Activated T-cell treated with anti-CD3 and anti-CD28 coated beads, Interleukin-2, amount 50 U/mL, for 1 hour (primary cell): ENCODE measurements at regions not wholly inside any gene's neighbourhood (a gene's known extent, or its start where the extent isn't known, plus 50 kb on each side); places are given as distances from the start of the nearest gene placed in this dataset.

Source experiments
- DNase-seq: peaks from one replicate; pipeline ENCODE4 v3.0.0-alpha.2; 2020

DNA sequence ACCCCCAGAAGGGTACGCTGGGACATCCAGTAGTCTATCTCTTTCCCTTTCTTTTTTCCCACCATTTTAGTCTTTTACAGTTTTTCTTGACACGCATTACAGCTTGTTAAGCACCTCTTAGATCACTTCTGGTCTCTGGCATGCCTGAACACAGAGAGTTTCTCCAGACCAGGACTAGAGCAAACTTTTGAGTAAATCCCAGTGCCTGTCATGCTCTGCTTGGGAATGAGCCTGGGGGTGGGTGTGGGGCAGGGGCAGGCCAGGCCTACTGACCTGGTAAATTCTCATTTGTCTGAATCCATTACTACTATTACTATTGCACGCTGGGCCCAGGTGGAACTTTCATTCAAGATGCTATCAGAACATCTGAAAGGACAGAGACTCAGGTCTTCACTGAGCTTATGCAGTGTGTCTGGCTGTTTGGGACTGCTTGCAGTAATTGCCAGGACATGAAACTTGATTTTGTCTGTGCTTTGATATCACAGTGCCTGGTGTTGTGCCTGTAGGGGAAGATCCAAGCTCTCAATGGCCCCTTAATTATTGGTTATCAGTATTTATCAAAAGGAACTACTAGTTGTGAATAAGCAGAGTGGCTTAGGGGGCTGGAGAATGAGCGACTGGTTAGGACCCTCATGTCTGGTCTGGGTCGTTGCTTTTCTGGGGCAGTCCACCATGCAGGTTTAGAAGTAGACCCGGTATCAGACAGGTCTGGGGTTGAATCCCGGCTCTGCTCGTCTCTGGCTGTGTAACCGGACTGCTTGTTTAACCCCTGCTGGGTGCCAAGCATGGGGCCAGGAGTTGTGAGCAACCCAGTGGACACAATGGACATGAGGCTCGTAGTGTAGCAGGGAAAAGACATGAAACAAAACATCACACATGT, 196.1 kb upstream of the TLE3 start:
- no peak for DNase-seq

DNA sequence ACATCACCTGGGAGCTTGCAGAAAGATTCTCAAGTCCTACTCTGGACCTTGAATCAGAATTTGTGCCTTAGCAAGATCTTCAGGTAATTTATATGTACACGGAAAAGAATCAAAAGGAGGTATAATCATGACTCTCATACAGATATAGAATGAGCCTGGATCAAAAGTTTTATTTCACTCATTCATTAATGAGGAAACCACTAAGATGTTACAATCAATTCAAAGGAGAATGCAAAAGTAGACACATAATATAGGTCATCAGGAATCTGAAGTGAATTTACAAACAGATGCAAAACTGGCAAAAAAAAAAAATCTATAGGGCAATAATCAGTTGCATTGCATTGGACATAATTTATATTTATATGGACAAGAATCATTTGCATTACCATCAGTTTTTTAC, 195.4 kb upstream of the TLE3 start:
- DNase-seq, result no peak

DNA sequence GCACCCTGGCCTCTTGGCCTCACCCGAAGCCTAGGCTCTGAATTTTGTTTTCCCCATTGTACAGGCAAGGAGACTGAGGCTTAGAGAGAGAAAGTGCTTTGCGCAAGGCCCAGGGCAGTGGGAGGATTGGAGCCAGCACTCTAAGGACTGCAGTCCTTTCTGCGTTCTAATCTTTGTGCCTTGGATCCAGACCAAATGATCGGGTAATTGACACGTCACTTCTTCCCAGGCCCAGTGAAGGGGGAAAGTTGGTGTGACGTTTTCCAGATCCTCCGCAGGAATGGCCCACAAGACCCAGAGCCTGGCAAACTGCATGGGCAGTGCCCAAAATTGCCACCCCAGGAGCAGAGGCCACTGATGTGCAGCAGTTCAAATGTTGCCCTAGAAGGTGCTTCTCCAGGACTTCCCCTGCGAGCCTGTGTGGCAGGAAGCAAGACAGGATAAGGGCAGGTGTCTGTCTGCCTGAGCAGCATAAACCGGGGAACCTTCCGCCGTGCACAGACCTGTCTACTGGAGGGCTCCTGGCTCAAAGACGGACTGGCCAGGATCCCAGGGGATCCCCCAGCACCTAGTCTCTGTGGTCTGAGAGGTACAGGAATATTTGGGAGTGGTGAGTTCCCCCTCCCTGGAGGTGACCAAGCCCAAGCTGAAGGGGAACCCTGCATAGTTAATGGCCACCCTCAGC, 194.5 kb upstream of the TLE3 start:
- no peak for DNase-seq

DNA sequence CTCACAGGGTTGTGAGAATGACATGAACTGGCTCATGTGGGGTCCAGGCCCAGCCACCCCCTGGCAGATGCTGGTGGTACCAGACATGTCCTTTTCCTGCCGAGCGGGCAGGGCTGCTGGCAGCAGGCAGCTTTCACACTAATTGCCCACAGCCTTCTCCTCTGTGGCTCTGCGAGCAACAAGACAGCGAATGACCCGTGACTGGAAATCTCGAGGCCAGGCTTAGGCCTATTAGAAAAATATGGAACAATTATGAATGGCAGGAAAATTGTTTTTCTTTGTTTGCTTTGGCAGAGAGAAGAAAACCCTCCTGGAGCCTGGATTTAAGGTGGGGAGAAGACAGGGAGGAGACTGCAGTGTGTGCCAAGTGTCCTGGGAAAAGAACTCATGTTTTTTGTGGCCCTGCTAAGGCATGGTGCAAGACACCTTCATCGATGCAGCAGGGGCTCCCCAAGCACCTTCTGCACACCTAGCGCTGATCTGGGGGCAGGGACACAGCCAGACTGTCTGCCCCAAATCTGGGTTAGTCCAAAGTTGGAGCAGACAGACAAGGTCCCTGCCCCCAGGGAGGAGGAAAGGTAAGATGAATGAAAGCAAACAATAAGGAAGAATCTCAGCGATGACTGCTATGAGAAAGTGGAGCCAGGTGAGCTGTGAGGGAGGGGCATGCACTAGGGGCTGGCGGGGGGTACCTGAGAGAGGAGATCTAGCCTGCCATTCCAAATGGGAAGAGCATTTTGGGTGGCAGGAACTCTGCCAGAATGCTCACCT, 193.8 kb upstream of the TLE3 start:
- DNase-seq, result no peak

DNA sequence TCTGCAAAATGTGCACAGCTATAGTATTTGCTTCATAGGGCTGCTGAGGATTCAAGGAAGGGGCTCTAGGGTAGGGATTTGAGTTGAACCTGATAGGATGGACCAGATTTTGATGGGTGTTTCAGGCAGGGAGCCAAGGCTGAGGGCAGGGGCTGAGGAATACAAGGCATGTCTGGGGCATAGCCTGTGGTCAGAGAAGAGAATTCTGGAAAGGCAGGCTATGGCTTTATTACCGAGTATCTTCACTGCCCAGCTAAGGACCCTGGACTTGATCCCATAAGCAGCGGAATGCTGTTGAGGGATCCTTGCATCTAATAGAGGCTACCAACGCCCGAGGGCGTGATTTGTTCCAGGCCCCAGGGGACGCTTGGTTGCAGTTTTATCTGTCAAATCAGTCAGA, 193.0 kb upstream of the TLE3 start:
- no peak for DNase-seq

DNA sequence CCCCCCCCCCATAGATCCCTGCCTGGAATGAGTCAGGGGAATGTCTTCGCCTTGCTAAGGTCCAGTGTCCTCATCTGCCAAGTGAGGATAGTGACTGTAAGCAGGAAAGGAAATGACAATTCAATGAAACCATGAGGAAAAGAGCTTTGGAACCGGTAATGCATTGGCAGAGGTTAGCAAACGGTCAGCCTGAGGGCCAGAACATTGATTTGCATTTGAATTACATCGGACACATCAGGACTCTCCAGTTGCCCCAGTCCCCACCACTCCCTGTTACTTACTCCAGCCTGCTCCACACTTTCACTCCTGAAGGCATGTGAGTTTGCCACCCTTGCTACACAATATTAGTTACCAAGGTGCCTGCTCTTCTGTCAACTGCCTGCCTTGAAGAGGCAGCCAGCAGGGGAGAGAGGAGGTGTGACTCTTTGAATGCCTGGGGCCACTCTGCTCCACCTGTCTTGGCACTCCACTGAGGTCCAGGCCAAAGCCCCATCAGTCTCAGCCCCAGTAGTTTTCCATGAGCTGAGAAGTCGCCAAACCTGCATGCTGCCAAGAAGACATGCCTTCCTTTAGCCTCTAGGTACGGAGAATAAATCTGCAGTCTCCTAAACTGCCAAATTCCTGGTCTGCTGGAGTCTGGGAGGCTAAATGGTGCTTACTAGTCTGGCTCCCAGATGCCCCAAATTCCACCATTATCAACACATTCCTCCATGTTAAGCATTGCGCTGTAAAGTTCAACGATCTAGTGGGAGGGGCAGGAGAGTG, 191.7 kb upstream of the TLE3 start:
- DNase-seq, result no peak

DNA sequence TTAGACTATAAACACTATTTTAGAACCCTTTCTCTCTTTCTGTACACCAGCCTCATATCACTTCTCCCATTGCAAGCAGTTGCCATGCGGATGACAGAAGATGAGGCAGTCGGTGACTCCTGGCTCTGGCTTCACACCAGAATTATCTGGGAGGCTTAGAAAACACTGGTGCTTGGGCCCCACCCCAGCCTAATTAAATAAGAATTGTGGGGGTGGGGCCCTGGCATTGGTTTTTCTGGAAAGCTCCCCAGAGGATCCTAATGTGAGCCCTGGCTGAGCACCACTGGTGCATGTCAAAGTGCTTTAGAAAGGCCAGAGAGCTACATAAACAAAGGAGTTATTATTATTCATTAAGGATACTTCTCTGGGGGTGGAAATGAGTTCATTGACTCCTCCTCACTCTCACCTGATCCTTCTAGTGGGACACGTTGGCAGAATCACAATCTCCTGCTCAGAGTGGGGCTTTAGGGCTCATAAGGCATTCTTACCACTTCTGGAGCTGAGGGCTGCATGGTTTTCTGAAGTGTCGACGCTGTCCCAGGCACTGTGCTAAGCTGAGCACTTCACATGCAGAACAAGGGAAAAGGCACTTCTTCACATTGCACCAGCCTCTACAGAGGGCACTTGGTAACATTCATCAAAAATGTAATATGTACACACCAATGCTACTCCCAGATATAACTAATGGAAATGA, 188.5 kb upstream of the TLE3 start:
- no peak for DNase-seq

DNA sequence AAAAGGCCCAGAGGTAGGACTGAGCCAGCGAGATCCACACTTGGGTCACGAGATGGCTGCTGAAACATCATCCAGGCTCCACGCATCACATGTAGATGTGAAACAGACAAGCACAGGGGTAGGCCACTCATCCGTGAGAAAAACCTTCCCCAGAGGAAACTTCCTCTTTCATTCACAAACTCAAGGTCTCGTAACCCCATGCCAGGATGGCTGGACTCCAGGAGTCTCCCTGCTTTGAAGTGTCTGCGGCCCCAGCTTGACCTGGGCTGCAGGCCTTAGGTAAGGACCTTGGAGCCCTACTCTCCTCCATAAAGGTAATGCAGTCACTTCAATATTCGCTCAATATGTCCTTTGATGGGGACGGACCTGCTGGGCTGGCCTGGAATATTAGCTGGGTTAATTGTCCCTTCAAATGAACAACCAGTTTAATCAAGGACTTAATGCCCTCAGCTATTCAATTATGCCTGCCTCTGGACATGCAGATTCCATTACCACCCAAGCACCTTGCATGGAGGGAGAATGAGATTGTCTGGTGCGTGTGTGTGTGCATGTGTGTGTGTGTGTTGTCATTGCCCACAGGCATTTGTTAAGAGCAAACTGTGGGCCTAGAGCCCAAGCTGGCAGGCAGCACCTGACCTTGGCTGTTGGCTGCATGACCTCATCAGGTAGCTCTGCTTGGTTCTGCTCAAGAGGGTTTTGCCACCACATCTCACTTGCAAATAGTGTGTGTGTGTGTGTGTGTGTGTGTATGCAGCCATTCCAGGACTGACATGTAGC, 186.9 kb upstream of the TLE3 start:
- no peak for DNase-seq

DNA sequence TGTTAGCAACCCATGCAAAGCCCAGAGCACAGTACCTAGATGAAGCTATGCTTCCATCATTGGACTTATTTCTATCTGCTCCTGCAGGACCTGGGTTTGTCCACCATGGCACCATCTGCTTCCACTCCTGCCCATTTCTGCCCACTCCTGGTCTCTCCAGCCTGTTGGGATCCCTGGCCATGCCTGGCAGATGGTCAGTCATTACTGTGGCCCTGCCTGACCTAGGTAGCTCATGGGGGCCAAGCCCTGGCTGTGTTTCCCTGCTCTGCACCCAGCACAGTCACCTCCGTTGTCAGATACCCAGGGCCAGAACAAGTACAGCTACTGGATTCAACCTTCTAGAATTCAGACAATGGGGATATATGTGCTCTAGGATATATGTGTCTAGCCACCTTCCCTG, 185.8 kb upstream of the TLE3 start:
- DNase-seq, result no peak

DNA sequence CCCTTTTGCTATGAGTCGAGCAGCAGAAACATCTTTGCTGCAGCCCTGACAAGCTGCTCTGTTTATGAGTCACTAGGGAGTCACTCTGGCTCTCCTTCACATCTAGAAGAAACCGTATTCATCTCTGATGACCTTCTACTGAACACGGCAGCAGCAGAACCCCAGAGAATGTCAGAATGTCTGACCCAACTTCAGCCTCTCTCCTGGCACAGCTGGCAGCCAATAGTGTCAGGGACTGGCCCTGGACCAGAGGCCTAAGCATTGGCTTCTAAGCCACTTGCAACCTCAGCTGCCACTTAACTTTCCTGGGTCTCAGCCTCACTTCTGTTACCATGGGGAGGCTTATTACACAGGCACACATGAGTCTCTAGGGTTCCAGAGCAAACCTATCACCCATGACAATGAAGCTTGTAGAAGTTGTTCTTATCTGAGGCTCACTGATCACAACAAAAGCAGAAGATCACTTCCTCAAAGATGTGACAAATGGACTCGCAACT, 184.1 kb upstream of the TLE3 start:
- DNase-seq, result no peak

DNA sequence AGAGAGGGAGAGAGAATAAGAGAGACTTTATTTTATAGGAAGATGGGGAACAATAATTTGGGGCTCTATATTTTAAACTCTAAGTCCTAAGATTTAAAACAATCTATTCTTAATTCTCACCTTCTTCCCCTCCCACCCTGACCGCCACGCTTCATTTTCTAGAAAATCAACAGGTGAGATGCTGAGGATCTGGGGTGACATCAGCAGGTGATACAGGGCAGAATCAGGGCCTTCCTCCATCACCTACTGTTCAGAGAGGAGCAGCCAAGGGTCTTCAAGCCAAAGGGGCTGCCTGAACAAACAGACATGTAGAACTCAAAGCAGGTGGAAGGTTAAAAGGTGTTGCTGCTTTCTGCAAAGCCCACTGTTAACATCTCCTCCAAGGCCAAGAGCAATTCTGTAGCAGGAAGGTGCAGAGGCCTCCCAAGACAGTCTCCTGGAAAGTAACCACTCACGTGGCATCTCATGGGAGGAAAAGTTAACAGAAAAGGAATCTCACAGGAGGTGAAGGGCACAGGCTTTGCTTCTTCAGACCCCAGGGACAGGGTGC, 183.6 kb upstream of the TLE3 start:
- DNase-seq, result no peak

DNA sequence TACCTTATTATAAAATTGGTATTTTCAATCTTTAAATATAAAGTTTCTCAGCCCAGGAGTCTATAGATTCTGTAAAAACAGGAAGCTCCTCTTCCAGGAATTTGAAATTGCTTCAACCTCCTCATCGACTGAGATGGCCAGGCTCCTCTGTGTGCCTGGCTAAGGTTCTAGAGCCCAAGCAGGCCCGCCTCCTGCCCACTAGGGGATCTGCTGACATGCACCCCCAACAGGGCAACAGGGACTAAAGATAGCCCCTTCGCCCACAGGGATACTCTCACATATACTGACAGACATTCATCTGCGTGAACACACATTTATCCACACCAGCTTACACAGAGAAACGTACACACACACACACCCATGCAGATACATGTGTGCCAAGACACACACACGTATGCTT, 183.1 kb upstream of the TLE3 start:
- DNase-seq, result no peak

DNA sequence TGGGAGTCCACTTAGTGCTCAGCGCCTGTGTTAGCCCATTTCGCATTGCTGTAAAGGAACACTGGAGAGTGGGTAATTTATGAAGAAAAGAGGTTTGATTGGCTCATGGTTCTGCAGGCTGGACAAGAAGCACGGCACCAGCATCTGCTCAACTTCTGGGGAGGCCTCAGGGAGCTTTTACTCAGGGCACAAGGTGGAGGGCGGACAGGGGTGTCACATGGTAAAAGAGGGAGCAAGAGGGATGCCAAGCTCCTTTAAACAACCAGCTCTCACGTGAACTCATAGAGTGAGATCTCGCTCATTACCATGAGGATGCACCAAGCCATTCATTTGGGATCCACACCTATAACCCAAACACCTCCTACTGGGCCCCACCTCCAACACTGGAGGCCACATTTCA, 181.4 kb upstream of the TLE3 start:
- DNase-seq, result no peak

DNA sequence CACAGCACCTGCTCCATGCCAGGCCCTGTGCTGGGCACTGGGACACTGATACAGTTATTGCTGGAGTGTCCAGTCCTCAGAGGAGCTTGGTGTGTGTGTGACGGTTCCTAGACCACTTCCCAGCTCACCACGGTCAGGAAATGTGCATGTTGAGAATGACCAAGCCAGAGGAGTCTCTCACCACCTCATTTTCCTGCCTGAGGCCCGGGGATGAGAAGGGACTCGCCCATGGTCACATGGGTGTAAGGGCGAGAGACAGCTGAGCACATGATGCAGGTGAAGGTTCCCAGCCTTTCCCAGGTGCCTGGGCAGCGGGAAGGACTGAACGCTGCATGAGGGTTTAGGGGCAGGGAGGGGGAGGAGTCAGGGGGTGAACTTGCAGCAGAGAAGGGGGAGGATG, 180.9 kb upstream of the TLE3 start:
- DNase-seq, result no peak

DNA sequence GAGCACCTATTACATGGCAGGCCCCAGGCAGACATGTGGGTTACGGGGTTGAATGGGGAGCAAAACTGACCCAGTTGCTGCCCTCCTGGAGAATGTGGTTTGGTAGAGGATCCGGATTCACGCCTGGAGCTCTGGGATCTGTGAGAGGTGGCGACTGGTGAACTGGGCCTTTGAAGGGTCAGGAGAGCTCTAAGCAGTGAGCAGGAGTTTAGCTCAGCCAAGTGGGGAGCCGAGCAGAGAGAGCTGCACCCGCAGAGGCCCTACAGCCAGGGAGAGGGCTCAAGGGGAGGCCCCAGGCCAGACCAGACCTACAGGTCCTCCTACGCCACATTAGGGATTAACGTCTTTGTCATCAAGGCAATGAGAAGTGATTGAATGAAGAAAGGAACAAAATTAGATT, 179.8 kb upstream of the TLE3 start:
- no peak for DNase-seq

DNA sequence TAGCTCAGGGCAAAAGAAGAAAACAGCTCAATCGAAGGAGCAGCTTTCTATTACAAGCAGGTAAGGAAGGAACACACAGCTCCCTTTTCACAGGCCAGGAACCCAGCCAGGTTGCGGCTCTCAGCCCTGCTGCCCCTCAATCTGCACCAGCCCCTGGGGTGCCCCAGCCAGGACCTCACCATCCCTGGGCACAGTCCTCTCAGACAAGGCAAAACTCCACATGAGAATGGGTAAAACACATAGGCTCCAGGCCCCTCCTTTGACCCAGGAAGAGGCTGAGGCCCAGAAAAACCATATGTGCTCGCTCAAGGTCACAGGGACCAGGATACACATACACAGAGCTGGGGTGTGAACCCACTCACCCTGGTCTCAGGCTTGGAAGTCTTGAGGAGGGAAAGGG, 178.7 kb upstream of the TLE3 start:
- no peak for DNase-seq

DNA sequence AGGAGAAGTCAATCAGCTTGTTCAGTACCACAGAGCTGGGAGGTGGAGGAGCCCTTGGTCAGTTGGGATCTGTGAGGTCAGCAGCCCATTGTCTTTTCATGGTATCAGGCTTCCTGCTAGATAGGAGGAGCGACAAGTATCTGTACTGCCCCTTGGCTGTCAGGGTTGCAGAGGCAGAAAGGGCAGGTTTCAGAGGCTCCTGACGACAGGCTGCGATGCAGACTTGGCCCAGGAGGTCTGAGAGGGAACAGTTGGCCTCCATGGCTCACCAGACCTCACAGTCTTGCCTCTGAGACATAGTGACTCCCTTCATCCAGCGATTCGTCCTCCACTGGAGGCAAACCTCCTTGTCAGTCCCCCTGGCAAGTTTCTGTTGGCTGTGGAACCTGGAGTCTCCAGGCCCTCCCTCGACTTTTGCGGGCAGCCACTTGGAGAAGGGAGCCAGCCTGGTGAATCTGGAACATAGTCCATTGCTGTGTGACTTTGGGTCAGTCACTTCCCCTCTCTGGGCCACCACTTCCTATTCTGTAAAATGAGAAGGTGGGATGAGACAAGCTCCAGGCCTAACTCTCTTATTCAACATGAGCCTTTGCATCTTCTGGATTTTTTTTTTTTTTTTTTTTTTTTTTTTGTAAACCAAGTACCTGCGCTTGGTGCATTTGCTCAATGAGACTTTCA, 177.9 kb upstream of the TLE3 start:
- no peak for DNase-seq

DNA sequence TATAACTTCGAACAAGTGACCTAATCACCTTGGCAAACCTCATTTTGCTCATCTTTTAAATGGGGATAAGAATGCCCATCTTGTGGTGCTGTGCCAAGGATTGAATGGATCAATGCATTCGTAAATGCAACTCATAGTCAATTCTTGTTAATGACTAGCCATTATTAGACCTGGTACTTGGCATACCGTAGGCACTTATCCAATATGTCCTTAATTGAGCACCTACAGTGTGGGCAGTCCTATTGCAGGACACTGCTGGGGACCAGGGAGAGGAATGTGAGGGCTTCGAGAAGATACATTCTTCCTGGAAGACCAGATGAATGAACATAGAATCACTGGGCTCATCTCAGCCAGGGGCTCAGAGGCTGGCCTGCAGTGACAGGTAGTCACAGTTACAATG, 177.2 kb upstream of the TLE3 start:
- DNase-seq, result no peak

DNA sequence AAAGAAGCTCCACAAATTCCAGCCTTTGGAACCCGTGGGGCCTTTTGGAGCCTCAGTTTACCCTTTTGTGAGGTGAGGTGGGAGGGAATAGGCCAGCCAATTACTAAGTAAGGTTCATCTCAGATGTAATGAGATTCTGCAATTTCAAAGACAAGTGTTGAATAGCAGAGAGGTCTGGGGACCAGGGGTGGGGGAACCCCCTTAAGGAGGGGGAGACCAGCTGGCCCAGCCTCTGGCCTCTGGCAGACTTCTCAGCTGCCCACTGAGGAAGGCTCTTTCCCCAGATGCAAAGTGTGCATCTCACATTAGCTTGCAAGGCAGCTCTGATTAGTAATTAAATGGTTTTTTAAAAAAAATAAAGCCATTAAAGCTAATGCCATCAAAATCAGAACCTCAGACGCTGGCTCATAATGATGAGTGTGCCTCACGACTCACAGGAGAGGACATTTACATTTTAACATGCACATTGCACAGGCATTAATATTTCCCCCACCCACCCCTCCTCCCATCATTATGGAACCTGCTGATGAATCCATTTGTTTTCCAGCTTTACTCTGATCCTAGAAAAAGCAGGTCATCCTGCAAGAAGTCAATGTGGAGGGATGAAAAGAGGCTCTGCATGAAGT, 176.7 kb upstream of the TLE3 start:
- no peak for DNase-seq

DNA sequence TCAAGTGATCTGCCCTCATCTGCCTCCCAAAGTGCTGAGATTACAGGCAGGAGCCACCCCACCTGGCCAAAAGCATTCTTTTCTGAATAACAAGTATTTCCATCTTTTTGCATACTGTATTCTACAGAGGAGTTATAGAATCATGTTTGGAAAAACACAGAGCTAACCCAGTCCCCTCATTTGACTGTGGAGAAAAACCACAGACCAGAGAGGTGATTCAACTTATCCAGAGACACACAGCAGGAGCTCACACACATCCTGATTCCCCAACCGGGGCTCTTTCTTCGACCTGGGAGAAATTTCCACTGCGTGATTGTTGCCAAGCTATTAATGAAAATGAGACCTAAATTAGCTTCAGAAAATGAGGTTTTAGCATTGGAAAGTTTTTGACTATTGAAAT, 176.1 kb upstream of the TLE3 start:
- DNase-seq, result no peak
